Thyroid gland (tissue), 4 donors: ENCODE measurements at regions not wholly inside any gene's neighbourhood (a gene's known extent, or its start where the extent isn't known, plus 50 kb on each side); places are given as distances from the start of the nearest gene placed in this dataset.

ENCODE experiments used
- POLR2A ChIP-seq, 2 donors: fragments of 450-650 bp; IDR thresholded peaks; one replicate each; pipeline ENCODE4 v1.6.1; 2017; ENCODE audit warnings: antibody characterized with exemption in 2 of 2, mild to moderate bottlenecking in 2 of 2, moderate library complexity in 1 of 2
- TF ChIP-seq, protein P1 (sequence below), 6 experiments: fragments of 200-600 bp in 3 of 6; fragments of 450-650 bp in 3 of 6; sonication (generic) in 3 of 6; IDR thresholded peaks; one replicate each; pipeline ENCODE4 v1.5.1; 2016 to 2019; ENCODE audit warnings: antibody characterized with exemption in 6 of 6, mild to moderate bottlenecking in 2 of 6, inconsistent platforms in 1 of 6, moderate library complexity in 1 of 6

GRCh38 chr5:61263561-61264272, 68.3 kb upstream of the ZSWIM6 start:
- TF ChIP-seq, protein P1, sequence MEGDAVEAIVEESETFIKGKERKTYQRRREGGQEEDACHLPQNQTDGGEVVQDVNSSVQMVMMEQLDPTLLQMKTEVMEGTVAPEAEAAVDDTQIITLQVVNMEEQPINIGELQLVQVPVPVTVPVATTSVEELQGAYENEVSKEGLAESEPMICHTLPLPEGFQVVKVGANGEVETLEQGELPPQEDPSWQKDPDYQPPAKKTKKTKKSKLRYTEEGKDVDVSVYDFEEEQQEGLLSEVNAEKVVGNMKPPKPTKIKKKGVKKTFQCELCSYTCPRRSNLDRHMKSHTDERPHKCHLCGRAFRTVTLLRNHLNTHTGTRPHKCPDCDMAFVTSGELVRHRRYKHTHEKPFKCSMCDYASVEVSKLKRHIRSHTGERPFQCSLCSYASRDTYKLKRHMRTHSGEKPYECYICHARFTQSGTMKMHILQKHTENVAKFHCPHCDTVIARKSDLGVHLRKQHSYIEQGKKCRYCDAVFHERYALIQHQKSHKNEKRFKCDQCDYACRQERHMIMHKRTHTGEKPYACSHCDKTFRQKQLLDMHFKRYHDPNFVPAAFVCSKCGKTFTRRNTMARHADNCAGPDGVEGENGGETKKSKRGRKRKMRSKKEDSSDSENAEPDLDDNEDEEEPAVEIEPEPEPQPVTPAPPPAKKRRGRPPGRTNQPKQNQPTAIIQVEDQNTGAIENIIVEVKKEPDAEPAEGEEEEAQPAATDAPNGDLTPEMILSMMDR (IDR thresholded peaks at IDR 0.05) = no peak
- no peak for TF ChIP-seq POLR2A (IDR thresholded peaks at IDR 0.05)
